HG03520 (cell line): ENCODE measurements at regions not wholly inside any gene's neighbourhood (a gene's known extent, or its start where the extent isn't known, plus 50 kb on each side); places are given as distances from the start of the nearest gene placed in this dataset.

Experiments
- ATAC-seq: cut with Tn5 transposase; IDR thresholded peaks from one replicate; pipeline ENCODE4 v1.9.1; 2021; ENCODE audit warnings: mild to moderate bottlenecking, moderate library complexity; ENCODE audit not compliant: unreplicated experiment

DNA sequence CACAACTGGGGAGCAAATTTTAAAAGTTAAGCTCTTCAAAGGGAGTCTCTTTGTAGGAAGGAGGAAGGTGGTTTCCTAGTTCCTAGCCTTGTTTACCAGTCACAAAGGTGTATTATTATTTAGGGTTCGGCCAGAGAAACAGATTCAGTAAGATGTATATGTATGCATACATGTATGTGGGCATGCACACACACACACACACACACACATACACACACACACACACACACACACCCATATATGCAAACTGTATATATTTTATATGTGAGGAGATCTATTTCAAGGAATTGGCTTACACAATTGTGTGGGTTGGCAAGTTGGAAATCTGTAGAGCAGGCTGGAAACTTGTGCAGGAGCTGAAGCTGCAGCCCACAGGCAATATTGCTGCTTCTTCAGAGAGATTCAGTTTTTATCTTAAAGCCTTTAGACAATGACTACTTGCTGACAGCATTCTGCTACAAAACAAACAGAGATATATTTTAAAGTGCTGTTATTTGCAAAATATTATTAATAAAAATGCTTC lies 75.3 kb upstream of the DNAH5 start:
- no peak for ATAC-seq

DNA sequence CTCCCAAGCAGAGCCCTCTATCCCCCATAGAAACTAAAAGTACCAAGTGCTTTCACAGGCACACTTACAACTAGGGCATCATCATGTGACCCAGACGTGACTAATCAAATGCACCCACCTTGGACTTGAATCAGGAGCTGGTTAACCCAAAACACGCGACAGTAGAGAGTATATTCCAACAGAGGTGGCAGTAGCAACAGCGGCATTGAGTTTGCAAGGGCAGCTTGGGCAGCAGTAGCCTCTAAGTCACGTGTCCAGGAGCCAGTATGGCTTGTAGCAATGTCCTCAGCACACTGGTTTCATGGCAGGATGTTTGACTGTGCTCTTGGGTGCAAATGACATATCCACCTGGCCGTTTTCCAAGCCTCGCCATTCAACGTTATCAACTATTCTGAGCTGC lies 73.4 kb upstream of the DNAH5 start:
- no peak for ATAC-seq

DNA sequence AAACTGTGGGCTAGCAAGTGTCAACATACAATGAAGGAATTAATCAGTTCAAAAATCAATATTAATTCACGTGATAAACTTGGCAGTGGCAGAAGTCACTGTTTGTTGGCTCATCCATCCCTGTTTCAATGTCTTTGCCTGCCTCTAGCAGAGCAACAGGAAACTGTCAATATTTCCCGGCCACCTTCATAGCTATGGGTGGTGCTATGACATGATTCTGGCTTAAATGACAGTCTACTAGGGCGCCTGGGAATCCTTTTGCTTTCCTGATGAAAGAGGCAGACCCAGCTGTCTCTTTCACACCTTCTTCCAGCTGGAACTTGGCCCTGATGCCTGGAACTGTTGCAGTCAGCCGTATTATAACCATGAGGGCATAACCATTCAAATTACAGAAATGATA lies 72.1 kb upstream of the DNAH5 start:
- ATAC-seq = no peak

DNA sequence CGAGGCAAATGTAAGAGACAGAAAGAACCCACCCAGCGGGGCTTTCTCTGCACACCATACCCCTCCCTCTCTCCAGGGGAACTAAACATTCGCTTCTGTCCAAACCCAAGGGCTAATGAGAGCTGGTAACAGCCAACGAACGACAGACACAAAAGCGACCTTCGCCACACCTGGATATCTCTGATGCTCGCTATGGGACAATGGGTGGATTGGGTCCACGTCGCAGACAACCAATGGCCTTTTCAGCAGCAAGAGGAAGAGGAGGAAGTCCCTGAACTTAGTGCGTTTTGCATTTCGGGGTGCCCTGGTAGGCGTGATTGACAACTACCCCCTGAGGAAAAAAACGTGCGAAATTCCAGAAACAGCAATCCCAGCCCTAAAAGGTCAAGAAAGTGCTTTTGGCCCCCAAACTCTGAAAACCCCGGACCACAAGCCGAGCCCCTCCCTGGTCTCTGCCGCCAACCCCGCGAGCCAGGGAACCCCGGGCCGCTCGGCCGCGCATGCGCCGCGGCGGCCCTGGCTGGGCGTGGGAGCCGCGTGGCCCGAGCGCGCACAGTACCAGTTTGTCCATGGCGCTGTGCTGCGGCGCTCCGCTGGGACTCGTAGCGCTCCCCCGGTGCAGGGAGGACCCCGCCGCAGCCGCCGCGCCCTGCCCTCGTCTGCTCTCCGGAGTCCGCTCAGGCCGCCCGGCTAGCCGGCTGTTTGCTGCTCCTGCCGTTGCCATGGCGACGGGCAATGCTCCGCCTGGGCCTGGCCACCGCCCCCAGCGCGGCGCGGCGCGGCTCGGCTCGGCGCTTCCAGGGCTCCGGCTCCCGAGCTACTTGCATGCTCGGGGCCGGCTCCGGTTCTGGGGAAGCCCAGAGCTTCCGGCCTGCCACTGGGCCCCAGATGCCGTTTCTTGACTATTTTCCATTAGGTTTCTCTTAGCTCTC lies 66.9 kb upstream of the DNAH5 start:
- peak; percentile 93 for ATAC-seq

DNA sequence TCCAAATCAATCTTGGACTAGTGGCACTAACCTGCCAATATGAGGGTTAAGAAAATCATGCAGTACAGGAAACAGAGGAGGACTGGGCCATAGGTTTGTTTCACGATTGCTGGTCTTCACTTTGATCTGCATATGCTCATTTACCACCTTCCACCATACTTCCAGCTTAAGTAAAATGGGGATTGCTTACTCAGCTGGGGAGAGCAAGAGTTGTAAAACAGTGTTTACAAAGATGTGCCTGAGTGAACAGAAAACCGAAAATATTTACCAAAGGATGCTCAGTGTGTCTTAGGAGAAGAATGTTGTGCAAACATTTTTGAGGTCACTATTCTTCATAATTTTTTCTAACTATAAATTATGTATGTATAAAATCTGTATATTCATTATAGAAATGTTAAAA lies 65.1 kb upstream of the DNAH5 start:
- ATAC-seq = no peak

DNA sequence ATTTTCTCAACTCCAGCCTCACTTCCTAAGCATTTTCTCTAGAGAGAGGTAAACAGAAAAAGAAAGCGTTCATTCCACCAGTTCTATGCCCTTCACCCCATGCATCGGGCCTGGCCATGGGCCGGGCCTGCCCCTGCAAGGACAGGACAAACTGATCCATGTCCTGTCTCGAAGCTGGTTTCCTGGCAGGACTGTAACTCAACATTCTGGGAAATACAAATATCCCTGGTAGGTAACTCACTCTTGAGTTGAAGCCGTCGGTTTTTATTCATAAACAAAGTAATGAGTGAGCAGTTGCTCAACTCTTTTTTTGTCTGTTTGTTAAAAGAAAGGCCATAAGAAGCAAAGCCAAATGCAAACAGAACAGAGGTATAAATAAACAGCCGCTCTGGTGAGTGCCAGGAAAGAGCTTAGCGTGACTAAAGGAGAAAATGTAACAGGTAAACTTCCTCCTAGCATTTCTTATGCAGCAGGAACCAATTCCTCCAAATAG lies 64.4 kb upstream of the DNAH5 start:
- ATAC-seq = no peak

DNA sequence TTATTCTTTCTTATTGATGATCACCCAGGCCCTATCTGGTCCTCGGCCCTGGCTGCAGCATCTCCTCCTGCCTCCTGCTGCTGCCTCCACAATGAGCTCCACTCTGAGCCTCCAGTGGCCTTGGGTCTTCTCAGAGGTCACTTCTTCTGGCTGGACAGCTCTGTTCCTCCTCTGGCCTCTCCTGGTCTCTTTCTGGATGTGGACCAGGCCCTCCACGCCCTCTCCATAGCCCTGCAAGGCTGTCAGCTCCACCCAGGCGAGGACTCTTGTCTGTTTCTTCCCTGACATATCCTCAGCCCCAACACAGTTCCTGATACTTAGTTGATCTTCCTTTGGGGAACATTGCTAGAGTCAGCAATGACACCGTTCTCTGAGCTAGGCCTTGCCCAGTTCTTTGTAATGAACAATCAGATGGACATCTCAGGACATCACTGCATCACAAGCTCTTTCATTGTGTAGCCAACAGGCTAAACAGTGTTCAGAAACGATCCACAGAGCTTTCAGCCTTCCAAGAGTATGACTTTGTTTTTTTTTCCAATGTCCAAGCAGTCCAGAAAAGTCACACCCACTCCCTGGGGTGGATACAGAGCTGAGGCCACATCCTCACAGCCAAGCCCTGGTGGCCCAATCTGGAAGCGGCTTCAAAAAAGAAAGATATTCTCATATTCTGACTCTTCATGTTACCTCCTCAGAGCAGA lies 62.5 kb upstream of the DNAH5 start:
- ATAC-seq = no peak

DNA sequence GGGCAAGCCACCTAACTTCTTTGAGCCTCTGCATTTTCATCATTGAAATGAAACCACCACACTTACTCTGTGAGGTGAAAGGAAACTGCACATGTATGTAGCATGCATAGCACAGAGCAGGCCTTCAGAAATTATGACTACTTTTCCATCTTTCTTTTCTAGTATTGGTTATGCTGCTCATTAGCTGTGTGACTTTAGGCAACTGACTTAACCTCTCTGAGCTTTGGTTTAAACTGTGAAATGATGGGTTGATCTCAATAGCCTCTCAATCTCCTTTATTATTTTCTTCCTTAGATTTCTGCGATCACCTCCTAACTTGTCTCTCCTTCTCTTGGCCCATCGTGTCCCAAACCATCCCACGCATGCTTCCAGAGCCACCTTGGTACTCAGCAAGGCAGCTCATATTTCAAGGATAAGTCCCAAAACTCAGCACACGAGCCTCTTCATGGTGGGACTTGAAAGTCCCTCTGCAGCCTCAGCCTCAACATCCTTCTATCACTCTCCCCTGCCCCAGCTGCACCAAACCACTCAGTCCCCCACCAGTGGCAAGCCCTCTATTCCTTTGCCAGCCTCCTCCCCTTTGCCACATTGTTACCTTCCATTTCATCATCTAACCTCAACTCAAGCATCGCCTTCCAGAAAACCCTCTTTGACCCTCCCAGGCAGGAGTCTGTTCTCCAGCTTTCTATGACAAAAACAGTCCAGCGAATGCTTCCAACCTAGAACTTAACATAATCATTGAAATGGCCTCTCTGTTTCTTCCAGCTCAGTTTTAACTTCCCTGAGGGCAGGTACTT lies 60.3 kb upstream of the DNAH5 start:
- no peak for ATAC-seq

DNA sequence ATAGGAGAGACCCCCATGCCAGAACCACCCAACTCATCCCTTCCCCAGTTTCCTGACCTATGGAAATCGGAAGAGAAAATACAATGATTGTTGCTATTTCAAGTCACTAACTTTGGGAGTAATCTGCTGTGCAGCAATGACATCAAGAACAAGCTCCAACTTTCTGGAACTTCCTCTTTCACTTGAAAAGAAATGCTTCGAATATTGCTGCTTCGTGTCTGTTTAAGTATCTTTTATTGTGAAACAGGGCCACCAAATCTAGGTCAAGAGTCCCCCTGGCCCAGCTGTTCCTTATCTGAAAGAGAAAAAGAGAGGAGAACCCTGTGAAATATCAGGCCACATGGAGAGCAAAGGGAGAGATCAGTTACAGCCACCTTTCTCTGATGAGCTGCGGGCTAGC lies 59.4 kb upstream of the DNAH5 start:
- ATAC-seq = no peak

DNA sequence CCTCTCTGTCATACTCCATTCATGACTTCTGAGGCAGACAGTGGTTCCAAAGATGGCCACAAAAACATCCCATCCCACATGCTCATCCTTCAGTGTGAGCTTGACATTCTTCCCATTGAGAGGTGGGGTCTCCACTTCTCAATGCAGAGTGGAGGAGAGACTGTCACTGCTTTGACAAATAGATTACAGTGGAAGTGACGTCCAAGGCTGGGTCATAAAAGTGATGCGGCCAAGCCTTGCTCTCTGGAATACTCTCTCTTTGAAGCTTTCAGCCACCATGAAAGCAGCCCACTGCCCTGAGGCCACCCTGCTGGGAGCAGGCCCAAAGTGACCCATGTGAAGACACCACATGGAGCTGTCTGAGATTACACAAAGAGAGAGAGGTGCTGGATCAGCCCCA lies 59.0 kb upstream of the DNAH5 start:
- ATAC-seq = no peak

DNA sequence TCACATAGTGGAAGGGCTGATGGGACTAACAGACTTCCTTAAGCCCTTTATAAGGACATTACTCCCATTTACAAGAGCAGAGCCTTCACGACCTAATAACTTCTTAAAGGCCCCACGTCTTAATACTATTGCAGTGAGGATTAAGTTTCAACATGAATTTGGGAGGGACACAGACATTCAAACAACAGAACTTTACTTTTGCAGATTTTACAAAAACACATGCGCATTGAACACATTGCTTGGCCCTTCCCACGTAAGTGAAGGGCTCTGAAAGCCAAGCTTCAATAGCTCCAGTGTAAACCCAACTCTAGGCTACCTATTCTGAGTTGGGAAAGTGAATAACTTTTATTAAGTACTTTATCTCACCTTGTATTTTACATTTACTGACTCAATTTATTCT lies 53.8 kb upstream of the DNAH5 start:
- no peak for ATAC-seq

DNA sequence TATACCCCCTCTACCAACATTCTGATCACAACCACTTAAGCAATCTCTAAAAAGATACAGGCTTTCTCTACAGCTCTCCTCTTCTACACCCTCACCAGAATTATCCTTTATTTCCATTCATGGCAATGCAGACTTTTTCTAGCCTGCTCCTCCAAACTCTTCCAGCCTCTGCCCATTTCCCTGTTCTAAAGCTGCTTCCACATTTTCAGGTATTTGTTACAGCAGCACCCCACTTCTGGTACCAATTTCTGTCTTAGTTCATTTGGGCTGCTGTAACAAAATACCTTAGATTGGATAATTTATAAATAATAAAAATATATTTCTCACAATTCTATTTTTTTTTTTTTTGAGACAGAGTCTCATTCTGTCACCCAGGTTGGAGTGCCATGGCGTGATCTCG lies 53.0 kb upstream of the DNAH5 start:
- ATAC-seq = no peak

DNA sequence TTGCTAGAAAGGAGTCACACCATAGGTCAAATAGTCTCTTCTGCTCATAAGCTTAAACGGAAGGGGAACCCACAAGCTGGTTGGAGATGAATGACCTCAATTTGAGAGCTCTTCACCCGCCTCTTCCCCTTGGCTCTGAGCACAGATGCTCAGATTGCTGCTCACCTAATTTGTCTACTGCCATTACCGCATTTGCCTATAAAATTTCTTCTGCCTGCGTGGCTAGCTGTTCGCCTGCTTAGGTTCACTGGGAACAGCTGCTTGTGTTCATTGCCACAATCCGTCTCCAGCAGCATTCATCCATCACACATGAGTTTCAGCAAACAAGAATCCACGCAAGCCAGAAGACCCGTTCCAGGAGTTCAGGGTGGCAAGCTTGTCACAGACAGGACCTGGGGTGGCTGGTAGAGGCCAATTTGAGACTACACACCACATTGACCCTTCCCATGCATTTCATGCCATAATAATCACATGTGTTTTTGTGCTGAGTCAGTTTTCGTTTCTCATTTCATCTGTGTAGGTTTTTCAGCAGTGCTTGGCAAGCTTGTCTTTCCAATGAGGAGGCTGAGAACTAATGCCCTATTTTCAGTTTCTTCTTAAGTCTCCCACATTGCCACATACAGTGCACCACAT lies 50.2 kb upstream of the DNAH5 start:
- ATAC-seq = peak; percentile 88
